Neural cell (in vitro differentiated cells): ENCODE measurements at regions not wholly inside any gene's neighbourhood (a gene's known extent, or its start where the extent isn't known, plus 50 kb on each side); places are given as distances from the start of the nearest gene placed in this dataset.

ENCODE experiments used
- H2AFZ ChIP-seq: fragments of 200-600, 300-800 bp; sonication (generic), shearing (Covaris generic); 2 replicates; pipeline ENCODE4 v1.6.0; 2014; ENCODE audit warnings: low read depth, mild to moderate bottlenecking, antibody characterized with exemption, low read length, moderate library complexity
- H3F3A ChIP-seq: fragments of 200-600 bp; shearing (Covaris generic); 2 replicates; pipeline ENCODE4 v1.6.1; 2016; ENCODE audit warnings: mild to moderate bottlenecking, moderate library complexity, mixed read lengths, antibody characterized with exemption, low read length; ENCODE audit not compliant: insufficient read depth, poor library complexity, severe bottlenecking
- H3K27ac ChIP-seq: fragments of 200-600, 300-800 bp; sonication (generic), shearing (Covaris generic); 2 replicates; pipeline ENCODE4 v1.5.1; 2014; ENCODE audit warnings: mild to moderate bottlenecking, low read length, moderate library complexity
- H3K27me3 ChIP-seq: fragments of 300-800, 200-600 bp; sonication (generic), shearing (Covaris generic); 2 replicates; pipeline ENCODE4 v1.6.0; 2014; ENCODE audit warnings: mild to moderate bottlenecking, low read depth, low read length, moderate library complexity; ENCODE audit not compliant: insufficient read depth
- H3K36me3 ChIP-seq: fragments of 300-800, 200-600 bp; sonication (generic), shearing (Covaris generic); 2 replicates; pipeline ENCODE4 v1.5.1; 2014; ENCODE audit warnings: mild to moderate bottlenecking, antibody characterized with exemption, low read length, moderate library complexity; ENCODE audit not compliant: insufficient read depth
- H3K4me2 ChIP-seq: fragments of 300-800, 200-600 bp; sonication (generic), shearing (Covaris generic); 2 replicates; pipeline ENCODE4 v1.6.0; 2014; ENCODE audit warnings: mild to moderate bottlenecking, low read length
- H3K4me3 ChIP-seq: fragments of 300-800, 200-600 bp; sonication (generic), shearing (Covaris generic); 2 replicates; pipeline ENCODE4 v1.5.1; 2014; ENCODE audit warnings: mild to moderate bottlenecking, low read length, moderate library complexity
- H3K79me2 ChIP-seq: fragments of 200-600 bp; shearing (Covaris generic); replicated peaks from 2 replicates; pipeline ENCODE4 v1.6.0; 2014; ENCODE audit warnings: mild to moderate bottlenecking, low read length, moderate library complexity; ENCODE audit not compliant: insufficient read depth
- H3K9ac ChIP-seq: fragments of 300-800, 200-600 bp; sonication (generic), shearing (Covaris generic); 2 replicates; pipeline ENCODE4 v1.6.1; 2016; ENCODE audit warnings: mild to moderate bottlenecking, low read length, mixed read lengths
- H3K9me2 ChIP-seq: fragments of 200-600 bp; shearing (Covaris generic); 2 replicates; pipeline ENCODE4 v1.6.1; 2016; ENCODE audit warnings: mild to moderate bottlenecking, low read length, mixed read lengths; ENCODE audit not compliant: insufficient read depth
- H3K9me3 ChIP-seq: fragments of 200-600, 300-800 bp; sonication (generic), shearing (Covaris generic); 2 replicates; pipeline ENCODE4 v1.6.1; 2016; ENCODE audit warnings: mild to moderate bottlenecking, mixed run types, low read length, moderate library complexity, mixed read lengths
- H4K20me1 ChIP-seq: fragments of 200-600 bp; shearing (Covaris generic); 2 replicates; pipeline ENCODE4 v1.6.1; 2016; ENCODE audit warnings: mild to moderate bottlenecking, mixed run types; ENCODE audit not compliant: insufficient read depth
- CTCF ChIP-seq: fragments of 450-650 bp; IDR thresholded peaks from 2 replicates; pipeline ENCODE4 v1.5.1; 2014; ENCODE audit warnings: antibody characterized with exemption, mild to moderate bottlenecking, moderate library complexity; ENCODE audit not compliant: poor library complexity, severe bottlenecking
- EP300 ChIP-seq: fragments of 450-650 bp; conservative IDR thresholded peaks from 2 replicates; pipeline ENCODE4 v1.6.1; 2014; ENCODE audit warnings: antibody characterized with exemption, mild to moderate bottlenecking, moderate library complexity; ENCODE audit not compliant: poor library complexity, severe bottlenecking
- EZH2 ChIP-seq: fragments of 200-600, 300-800 bp; shearing (Covaris generic), sonication (generic); IDR thresholded peaks from 2 replicates; pipeline ENCODE4 v1.6.1; 2014; ENCODE audit warnings: antibody characterized with exemption, low read length, borderline replicate concordance, mild to moderate bottlenecking; ENCODE audit not compliant: insufficient read depth, poor library complexity, severe bottlenecking
- MXI1 ChIP-seq: fragments of 450-650 bp; conservative IDR thresholded peaks from 2 replicates; pipeline ENCODE4 v1.6.1; 2014; ENCODE audit warnings: antibody characterized with exemption, mild to moderate bottlenecking; ENCODE audit not compliant: poor library complexity, severe bottlenecking
- POLR2AphosphoS5 ChIP-seq: IDR thresholded peaks from 2 replicates; pipeline ENCODE4 v1.6.1; 2012
- RAD21 ChIP-seq: fragments of 450-650 bp; conservative IDR thresholded peaks from 2 replicates; pipeline ENCODE4 v1.6.1; 2014; ENCODE audit warnings: antibody characterized with exemption, mild to moderate bottlenecking, moderate library complexity
- SMC3 ChIP-seq: fragments of 450-650 bp; conservative IDR thresholded peaks from 2 replicates; pipeline ENCODE4 v1.6.1; 2014; ENCODE audit warnings: antibody characterized with exemption, mild to moderate bottlenecking, moderate library complexity; ENCODE audit not compliant: poor library complexity
- TAF1 ChIP-seq: IDR thresholded peaks from 2 replicates; pipeline ENCODE4 v1.6.1; 2012; ENCODE audit warnings: low read depth
- TF ChIP-seq, protein P1 (sequence below): IDR thresholded peaks from 2 replicates; pipeline ENCODE4 v1.6.1; 2012; ENCODE audit warnings: borderline replicate concordance

GRCh38 chr12:59131462-59131861, 211.2 kb upstream of the LRIG3 start:
- Histone ChIP-seq H3K79me2 (no peaks in the 10 kb centered on the region), H3K4me3 (no peak overlapping the region), H3K9me2 (no peaks in the 10 kb centered on the region), H3K9ac (no peak overlapping the region), H3K9me3 (no peaks in the 10 kb centered on the region), H2AFZ (no peak overlapping the region), H4K20me1 (no peaks in the 10 kb centered on the region), H3K36me3 (no peaks in the 10 kb centered on the region), H3K27me3 (no peaks in the 10 kb centered on the region), H3F3A (no peaks in the 10 kb centered on the region), H3K4me2 (no peak overlapping the region), H3K27ac (no peak overlapping the region)
- TF ChIP-seq CTCF (no peak), EZH2 (no peak), SMC3 (no peak), RAD21 (no peak), EP300 (no peak), MXI1 (no peak), TAF1 (no peak), POLR2AphosphoS5 (no peak)
- TF ChIP-seq, protein P1, sequence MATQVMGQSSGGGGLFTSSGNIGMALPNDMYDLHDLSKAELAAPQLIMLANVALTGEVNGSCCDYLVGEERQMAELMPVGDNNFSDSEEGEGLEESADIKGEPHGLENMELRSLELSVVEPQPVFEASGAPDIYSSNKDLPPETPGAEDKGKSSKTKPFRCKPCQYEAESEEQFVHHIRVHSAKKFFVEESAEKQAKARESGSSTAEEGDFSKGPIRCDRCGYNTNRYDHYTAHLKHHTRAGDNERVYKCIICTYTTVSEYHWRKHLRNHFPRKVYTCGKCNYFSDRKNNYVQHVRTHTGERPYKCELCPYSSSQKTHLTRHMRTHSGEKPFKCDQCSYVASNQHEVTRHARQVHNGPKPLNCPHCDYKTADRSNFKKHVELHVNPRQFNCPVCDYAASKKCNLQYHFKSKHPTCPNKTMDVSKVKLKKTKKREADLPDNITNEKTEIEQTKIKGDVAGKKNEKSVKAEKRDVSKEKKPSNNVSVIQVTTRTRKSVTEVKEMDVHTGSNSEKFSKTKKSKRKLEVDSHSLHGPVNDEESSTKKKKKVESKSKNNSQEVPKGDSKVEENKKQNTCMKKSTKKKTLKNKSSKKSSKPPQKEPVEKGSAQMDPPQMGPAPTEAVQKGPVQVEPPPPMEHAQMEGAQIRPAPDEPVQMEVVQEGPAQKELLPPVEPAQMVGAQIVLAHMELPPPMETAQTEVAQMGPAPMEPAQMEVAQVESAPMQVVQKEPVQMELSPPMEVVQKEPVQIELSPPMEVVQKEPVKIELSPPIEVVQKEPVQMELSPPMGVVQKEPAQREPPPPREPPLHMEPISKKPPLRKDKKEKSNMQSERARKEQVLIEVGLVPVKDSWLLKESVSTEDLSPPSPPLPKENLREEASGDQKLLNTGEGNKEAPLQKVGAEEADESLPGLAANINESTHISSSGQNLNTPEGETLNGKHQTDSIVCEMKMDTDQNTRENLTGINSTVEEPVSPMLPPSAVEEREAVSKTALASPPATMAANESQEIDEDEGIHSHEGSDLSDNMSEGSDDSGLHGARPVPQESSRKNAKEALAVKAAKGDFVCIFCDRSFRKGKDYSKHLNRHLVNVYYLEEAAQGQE: no peak

- Histone ChIP-seq H3K79me2 (no peaks in the 10 kb centered on the region), H3K9me2 (no peaks in the 10 kb centered on the region), H3K9ac (no peak overlapping the region), H3K36me3 (no peaks in the 10 kb centered on the region), H2AFZ (no peak overlapping the region), H4K20me1 (no peaks in the 10 kb centered on the region), H3K9me3 (no peaks in the 10 kb centered on the region), H3F3A (no peaks in the 10 kb centered on the region), H3K4me3 (no peak overlapping the region), H3K4me2 (no peak overlapping the region), H3K27me3 (no peaks in the 10 kb centered on the region), H3K27ac (no peak overlapping the region)
- no peak for TF ChIP-seq RAD21
- TF ChIP-seq TAF1: no peak
- TF ChIP-seq SMC3: no peak
- no peak for TF ChIP-seq POLR2AphosphoS5
- no peak for TF ChIP-seq EP300
- TF ChIP-seq, protein P1: no peak
- TF ChIP-seq CTCF: no peak
- TF ChIP-seq EZH2: no peak
- TF ChIP-seq MXI1: no peak
Observed at GRCh38 chr12:59122784-59123183, 202.5 kb upstream of the LRIG3 start.
